K562 (cell line): ENCODE measurements at regions not wholly inside any gene's neighbourhood (a gene's known extent, or its start where the extent isn't known, plus 50 kb on each side); places are given as distances from the start of the nearest gene placed in this dataset.

Experiments used
- CEBPB ChIP-seq: fragments of 450-650 bp; IDR thresholded peaks from 2 replicates; pipeline ENCODE4 v1.6.1; 2016; ENCODE audit warnings: missing genetic modification characterization, missing compliant biosample characterization
- CXXC5 ChIP-seq: fragments of 250-450 bp; sonication (Bioruptor Pico); IDR thresholded peaks from 2 replicates; pipeline ENCODE4 v1.8.0; 2022; ENCODE audit warnings: inconsistent platforms, mild to moderate bottlenecking, moderate library complexity
- DACH1 ChIP-seq: fragments of 450-650 bp; IDR thresholded peaks from 2 replicates; pipeline ENCODE4 v1.6.1; 2018; ENCODE audit not compliant: partially characterized antibody
- ELK3 ChIP-seq: fragments of 450-650 bp; formaldehyde crosslinking; IDR thresholded peaks from 2 replicates; pipeline ENCODE4 v1.4.0; 2020; ENCODE audit warnings: mild to moderate bottlenecking
- EZH2 ChIP-seq: IDR thresholded peaks from 2 replicates; pipeline ENCODE4 v1.6.1; 2012; ENCODE audit warnings: low read depth, mild to moderate bottlenecking, inconsistent platforms, low read length, borderline replicate concordance
- GATA2 ChIP-seq: sonication (generic); formaldehyde crosslinking; IDR thresholded peaks from 2 replicates; pipeline ENCODE4 v1.4.0; 2020; ENCODE audit warnings: mild to moderate bottlenecking, missing genetic modification reagents
- HDGF ChIP-seq: fragments of 450-650 bp; IDR thresholded peaks from 2 replicates; pipeline ENCODE4 v1.6.1; 2016
- HLTF ChIP-seq: fragments of 450-650 bp; IDR thresholded peaks from 2 replicates; pipeline ENCODE4 v1.6.1; 2016
- MITF ChIP-seq: IDR thresholded peaks from 2 replicates; pipeline ENCODE4 v1.6.1; 2014; ENCODE audit warnings: antibody characterized with exemption
- POLR2A ChIP-seq: fragments of 450-650 bp; conservative IDR thresholded peaks from 2 replicates; pipeline ENCODE4 v1.6.1; 2016
- PRMT5 ChIP-seq: sonication (generic); formaldehyde crosslinking; IDR thresholded peaks from 2 replicates; pipeline ENCODE4 v1.5.0; 2020; ENCODE audit warnings: missing genetic modification reagents
- SAFB2 ChIP-seq: fragments of 200-400 bp; formaldehyde crosslinking; IDR thresholded peaks from 2 replicates; pipeline ENCODE4 v1.6.1; 2018; ENCODE audit warnings: borderline replicate concordance, low read length, low read depth, moderate library complexity; ENCODE audit not compliant: severe bottlenecking
- TRIM25 ChIP-seq: fragments of 450-650 bp; IDR thresholded peaks from 2 replicates; pipeline ENCODE4 v1.7.0; 2016; ENCODE audit warnings: borderline replicate concordance
- ZNF431 ChIP-seq: sonication (generic); formaldehyde crosslinking; IDR thresholded peaks from 2 replicates; pipeline ENCODE4 v1.8.0; 2022; ENCODE audit warnings: mild to moderate bottlenecking, missing genetic modification reagents
- ZNF695 ChIP-seq: fragments of 450-650 bp; formaldehyde crosslinking; IDR thresholded peaks from 2 replicates; pipeline ENCODE4 v1.4.0; 2020; ENCODE audit warnings: mild to moderate bottlenecking, moderate library complexity
- TF ChIP-seq, protein P1 (sequence below): fragments of 200-400 bp; formaldehyde crosslinking; IDR thresholded peaks from 2 replicates; pipeline ENCODE4 v1.6.1; 2017; ENCODE audit warnings: mild to moderate bottlenecking, low read depth, low read length, moderate library complexity
- TF ChIP-seq, protein P2 (sequence below): sonication (generic); formaldehyde crosslinking; IDR thresholded peaks from 2 replicates; pipeline ENCODE4 v1.8.0; 2022; ENCODE audit warnings: mild to moderate bottlenecking, missing genetic modification reagents
- TF ChIP-seq, protein P3 (sequence below), 2 experiments: fragments of 250-450 bp in 1 of 2; fragments of 450-650 bp in 1 of 2; sonication (Bioruptor Pico) in 1 of 2; IDR thresholded peaks; 2 replicates each; pipeline versions ENCODE4 v1.6.1 to v1.8.0; 2016 to 2021; ENCODE audit warnings: mild to moderate bottlenecking in 2 of 2, moderate library complexity in 2 of 2, missing compliant biosample characterization in 1 of 2, missing genetic modification characterization in 1 of 2

GRCh38 chr12:70052931-70053497 is 190.2 kb upstream of the CNOT2 start (continued):
- TF ChIP-seq, protein P1, sequence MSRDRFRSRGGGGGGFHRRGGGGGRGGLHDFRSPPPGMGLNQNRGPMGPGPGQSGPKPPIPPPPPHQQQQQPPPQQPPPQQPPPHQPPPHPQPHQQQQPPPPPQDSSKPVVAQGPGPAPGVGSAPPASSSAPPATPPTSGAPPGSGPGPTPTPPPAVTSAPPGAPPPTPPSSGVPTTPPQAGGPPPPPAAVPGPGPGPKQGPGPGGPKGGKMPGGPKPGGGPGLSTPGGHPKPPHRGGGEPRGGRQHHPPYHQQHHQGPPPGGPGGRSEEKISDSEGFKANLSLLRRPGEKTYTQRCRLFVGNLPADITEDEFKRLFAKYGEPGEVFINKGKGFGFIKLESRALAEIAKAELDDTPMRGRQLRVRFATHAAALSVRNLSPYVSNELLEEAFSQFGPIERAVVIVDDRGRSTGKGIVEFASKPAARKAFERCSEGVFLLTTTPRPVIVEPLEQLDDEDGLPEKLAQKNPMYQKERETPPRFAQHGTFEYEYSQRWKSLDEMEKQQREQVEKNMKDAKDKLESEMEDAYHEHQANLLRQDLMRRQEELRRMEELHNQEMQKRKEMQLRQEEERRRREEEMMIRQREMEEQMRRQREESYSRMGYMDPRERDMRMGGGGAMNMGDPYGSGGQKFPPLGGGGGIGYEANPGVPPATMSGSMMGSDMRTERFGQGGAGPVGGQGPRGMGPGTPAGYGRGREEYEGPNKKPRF, result no peak
- TF ChIP-seq GATA2 (CRISPR knock-in tag) (no peak), SAFB2 (no peak), EZH2 (no peak), TRIM25 (no peak), DACH1 (peak; percentile 72), CXXC5 (CRISPR knock-in tag) (peak; percentile 73), POLR2A (no peak), CEBPB (tag) (peak; percentile 100), MITF (no peak), ZNF695 (CRISPR knock-in tag) (no peak), ELK3 (CRISPR knock-in tag) (no peak), HDGF (no peak), HLTF (no peak), PRMT5 (CRISPR knock-in tag) (no peak), ZNF431 (CRISPR knock-in tag) (no peak)
- TF ChIP-seq, protein P2, sequence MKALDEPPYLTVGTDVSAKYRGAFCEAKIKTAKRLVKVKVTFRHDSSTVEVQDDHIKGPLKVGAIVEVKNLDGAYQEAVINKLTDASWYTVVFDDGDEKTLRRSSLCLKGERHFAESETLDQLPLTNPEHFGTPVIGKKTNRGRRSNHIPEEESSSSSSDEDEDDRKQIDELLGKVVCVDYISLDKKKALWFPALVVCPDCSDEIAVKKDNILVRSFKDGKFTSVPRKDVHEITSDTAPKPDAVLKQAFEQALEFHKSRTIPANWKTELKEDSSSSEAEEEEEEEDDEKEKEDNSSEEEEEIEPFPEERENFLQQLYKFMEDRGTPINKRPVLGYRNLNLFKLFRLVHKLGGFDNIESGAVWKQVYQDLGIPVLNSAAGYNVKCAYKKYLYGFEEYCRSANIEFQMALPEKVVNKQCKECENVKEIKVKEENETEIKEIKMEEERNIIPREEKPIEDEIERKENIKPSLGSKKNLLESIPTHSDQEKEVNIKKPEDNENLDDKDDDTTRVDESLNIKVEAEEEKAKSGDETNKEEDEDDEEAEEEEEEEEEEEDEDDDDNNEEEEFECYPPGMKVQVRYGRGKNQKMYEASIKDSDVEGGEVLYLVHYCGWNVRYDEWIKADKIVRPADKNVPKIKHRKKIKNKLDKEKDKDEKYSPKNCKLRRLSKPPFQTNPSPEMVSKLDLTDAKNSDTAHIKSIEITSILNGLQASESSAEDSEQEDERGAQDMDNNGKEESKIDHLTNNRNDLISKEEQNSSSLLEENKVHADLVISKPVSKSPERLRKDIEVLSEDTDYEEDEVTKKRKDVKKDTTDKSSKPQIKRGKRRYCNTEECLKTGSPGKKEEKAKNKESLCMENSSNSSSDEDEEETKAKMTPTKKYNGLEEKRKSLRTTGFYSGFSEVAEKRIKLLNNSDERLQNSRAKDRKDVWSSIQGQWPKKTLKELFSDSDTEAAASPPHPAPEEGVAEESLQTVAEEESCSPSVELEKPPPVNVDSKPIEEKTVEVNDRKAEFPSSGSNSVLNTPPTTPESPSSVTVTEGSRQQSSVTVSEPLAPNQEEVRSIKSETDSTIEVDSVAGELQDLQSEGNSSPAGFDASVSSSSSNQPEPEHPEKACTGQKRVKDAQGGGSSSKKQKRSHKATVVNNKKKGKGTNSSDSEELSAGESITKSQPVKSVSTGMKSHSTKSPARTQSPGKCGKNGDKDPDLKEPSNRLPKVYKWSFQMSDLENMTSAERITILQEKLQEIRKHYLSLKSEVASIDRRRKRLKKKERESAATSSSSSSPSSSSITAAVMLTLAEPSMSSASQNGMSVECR (CRISPR knock-in tag), result no peak
- TF ChIP-seq, protein P3, sequence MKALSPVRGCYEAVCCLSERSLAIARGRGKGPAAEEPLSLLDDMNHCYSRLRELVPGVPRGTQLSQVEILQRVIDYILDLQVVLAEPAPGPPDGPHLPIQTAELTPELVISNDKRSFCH (CRISPR knock-in tag; IDR thresholded peaks at IDR 0.05), result no peak
- TF ChIP-seq, protein P3 (tag; IDR thresholded peaks at IDR 0.05), result no peak
